GM21619 (cell line): ENCODE measurements at regions not wholly inside any gene's neighbourhood (a gene's known extent, or its start where the extent isn't known, plus 50 kb on each side); places are given as distances from the start of the nearest gene placed in this dataset.

Experiments
- ATAC-seq: cut with Tn5 transposase; IDR thresholded peaks from one replicate; pipeline ENCODE4 v1.9.1; 2021; ENCODE audit not compliant: unreplicated experiment

DNA sequence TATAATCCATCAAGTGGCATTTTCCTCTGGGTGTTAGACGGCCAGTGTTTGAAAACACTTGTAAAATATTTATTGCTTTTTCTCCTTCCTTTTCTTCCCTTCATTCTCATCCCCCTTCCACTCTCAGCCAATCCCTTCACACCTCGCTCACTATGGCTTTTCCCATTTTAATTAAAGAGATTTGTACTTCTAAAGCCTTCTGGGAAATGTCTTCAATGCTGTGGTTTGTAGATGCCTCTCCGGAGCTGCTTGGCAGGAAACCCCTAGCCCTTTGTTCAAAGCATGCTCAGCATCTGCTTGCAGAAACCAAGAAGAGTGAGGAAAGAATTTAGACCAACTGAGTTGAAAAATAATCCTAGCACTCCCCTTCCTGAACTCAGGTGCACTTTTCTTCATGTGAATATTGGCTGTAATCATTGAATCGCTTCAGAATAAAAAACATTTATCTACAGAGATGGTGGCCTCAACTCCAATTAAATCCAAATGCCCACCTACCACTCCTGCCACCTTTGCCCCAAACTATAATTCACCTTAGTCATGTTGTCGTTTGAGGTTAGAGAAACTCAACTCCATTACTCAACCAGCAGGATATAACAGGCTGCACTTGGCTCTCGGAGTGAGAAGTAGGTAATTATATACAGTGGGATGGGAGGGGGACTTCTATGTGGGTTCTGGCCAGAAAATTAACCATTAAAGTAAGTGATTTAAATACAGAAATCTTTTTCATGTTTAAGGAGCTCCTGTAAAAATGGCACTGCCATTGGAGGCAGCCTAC is 659.4 kb upstream of the CAMK1G start:
- no peak for ATAC-seq

DNA sequence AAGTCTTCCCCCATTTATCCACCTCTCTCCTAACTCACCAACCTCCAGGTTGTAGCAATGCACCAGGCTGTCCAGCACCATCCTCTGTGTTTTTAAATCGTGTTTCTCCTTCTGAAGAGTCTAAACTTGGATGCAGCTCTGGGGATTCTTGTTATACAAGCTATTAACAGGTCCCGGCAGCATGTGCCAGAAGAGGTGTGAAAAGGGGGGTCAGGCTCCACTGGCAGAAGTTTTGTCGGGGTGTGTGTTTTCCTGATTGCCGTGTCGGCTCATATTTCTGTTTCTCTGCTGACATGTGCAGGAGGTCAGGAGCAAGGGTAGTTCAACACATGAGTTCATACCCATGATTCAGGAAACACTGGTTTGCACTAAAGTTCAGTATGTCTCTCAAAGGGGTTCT is 658.6 kb upstream of the CAMK1G start:
- no peak for ATAC-seq

DNA sequence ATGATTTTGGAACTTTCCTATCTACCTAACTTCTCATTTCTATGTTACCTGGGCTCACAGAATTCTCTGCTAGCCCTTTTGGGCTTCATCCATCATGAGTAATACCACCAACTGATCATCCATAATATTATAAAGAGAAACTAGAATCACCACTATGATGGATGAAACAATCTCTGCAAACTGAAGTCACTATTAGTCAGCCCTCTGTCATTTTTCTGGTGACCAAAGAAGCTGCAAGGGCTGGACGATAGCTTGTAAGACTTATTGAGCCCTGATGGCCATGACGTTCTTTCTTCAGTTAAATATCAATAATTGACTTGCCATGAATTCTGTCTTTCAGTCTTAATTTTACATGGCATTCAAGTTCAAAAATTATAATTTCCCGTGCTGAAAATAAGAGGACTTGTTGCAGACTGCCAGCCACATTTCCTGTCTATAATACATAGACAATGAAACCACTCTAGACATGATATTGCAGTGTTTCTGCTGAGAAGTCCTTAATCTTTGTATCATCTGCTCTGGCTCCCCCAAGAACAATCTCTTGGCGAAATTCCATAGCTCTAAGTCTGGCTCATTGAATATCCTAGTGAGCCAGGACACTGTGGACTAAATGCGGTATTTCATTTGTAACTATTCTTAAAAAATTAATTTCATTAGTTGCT is 655.0 kb upstream of the CAMK1G start:
- no peak for ATAC-seq

DNA sequence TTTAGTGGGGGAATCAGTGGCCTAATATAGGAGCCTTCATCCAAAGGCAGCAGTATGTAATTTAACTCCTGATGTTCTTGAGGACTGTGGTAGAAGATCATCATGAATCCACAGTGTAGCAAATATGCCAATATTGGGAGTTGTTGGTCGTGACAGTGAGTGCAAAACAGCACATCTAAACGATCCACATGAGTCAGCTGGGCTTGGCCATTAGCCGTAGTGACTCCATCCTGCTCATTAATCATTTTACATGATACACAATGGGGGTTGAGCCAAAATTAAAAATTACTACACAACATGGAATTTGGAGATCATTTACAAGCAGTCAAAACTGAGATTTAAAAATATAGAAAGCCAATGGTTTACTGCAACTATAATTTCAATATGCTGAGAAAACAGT is 653.9 kb upstream of the CAMK1G start:
- ATAC-seq: no peak

DNA sequence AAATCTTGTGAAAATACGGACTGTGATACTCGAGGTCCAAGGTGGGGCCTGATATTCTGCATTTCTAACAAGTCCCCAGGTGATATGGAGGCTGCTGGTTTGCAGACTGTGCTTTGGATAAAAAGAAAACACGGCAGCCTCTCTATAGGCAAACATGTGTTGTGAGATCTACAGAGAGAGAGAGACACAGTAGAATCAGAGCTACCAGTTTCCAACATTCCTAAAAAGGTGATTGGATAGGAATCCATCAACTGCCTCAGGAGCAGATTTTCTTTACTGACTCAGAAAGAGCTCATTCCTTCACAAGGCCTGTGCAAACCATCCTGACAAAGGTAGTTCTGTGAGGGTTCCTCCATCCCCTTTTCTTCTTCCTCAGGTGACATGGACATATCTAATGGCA is 651.6 kb upstream of the CAMK1G start:
- no peak for ATAC-seq

DNA sequence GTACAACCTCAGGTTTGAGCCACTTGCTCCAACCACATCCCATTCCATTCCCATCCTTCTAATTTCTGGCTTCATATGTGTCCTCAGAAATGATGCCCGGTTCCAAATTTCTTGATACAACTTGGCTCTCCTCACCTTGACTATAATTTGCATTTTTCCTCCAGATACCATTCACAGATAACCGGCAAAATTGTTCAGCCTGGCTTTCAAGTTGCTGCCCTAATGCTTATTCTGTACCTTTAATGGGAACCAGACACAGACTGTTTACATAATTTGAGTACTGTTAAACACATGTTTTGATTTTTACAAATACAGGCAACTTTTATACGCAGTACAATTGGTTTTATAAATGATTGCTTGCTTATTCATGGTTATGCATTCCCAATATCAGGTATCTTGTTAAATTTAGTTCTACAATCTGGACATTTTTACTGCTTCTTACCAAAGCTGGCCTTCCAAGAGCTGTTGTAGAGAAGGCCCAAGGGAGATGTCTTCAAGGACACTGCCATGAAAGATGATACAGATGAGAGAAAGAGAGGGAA is 649.5 kb upstream of the CAMK1G start:
- no peak for ATAC-seq

DNA sequence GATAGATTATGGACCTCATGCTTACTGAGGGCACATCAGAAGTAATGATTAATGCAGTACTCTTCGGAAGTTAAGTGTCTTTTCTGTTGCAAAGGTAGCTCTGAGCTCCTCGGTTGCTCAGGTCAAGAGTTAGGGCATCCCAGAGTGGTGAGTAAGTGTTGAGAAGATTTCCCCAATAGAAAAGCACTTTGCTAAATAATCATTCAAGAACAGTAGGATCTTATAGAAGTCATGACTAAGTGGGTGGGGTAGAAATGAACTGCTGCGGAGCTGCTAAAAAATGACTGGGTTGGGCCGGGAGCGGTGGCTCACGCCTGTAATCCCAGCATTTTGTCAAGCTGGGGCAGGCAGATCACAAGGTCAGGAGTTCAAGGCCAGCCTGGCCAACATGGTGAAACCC is 648.6 kb upstream of the CAMK1G start:
- no peak for ATAC-seq

DNA sequence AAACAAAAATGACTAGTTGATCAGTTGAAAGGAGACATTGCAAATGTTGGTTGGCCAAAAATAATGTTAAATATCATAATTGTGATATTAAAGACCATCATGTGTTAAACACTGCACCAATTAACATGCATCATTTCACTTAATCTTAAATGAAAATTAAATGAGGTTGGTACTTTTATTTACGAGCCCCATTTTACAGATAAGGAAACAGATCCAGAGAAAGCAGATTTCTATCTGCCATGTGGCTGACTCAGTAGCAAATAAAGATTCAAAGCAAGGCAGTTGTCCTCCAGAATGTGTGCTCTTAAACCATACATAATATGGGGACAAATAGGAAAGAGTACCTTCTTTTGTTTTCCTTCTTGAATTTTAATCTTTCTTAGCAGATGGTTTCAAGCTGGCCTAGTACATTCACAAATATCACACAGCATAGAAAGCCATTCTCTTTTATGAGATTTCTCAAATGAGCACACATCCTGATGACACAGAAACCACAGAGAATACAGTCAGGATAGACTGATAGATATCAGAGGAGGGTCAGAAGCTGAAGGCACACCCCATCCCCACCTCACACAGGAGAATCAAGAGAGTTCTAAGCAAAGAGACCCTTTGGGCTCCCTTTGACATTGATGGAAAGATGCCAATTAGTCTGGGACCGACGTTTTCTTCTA is 647.9 kb upstream of the CAMK1G start:
- ATAC-seq: no peak

DNA sequence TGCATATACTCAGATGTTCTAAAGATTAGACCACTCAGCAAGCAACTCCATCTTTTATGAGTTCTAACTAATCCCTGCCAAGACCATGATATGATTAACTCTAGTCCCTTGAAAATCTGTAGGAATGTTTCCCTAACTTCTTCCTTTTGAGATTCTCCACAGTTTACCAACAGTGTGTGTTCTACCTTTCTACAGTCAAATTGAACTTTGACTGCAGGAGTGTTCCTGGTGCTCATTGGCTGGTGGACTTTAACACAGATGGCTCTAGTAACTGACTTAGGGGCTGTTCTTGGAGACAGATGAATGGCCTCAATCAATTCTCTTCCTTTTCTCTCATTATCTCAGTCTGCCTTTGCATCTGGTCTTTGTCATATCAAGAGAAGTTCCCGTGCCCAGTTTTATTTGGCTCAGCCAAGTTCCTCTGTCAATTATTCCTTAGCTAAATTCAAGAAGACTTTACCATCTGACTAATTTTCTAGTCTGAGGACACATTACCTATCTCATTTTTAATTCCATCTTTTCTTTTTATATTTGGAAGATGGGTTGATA is 643.9 kb upstream of the CAMK1G start:
- ATAC-seq: no peak

DNA sequence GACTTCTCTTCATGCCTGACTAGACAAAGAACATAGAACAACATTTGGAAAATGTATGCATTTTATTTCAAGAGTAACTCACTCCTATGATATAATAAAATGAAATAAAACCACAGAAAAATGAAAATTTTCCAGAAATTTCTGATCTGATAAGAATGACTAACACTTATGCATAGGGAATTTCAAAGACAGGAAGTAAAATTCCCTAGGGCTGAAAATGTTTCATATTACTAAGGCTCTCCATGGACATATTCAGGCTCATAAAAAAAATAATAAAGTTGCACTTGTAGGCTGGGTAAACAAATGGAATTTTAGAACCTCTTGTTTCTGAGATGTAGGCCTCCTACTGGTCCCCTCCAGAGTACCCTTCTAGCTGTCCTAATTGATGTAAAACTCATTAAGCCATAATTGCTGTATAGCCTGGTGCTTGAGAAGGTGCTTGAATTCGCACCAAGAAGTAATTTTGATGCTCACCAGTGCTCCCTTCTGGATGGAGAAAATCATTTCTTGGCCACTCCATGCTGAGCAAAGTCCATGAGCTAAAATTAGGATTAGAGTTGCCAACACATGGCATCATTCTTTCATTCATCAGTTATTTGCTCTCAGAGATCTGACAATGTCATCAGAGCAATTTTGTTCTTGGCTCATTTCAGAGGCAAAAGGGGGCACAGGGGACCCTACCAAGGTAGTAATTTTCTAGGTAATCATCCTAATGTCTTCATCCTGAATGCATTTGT is 641.0 kb upstream of the CAMK1G start:
- ATAC-seq: no peak

DNA sequence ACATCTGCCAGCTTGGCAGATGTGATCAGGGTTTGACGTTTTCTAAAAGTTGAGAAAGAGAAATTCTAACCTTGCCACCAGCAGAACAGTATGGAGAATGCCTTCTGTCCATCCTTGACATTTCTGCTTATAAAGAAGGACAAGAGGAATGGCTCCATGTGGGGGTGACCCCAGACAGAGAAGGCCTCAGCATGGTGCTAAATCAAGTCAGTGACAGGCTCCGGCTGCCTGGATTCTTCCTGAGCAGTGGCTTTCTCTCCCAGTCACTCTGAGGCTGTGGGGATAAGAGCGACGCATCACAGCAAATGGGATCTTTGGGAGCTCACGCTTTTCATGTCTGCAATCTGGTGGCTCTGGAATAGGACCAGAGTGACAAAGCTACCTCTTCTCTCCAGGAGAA is 640.2 kb upstream of the CAMK1G start:
- no peak for ATAC-seq

DNA sequence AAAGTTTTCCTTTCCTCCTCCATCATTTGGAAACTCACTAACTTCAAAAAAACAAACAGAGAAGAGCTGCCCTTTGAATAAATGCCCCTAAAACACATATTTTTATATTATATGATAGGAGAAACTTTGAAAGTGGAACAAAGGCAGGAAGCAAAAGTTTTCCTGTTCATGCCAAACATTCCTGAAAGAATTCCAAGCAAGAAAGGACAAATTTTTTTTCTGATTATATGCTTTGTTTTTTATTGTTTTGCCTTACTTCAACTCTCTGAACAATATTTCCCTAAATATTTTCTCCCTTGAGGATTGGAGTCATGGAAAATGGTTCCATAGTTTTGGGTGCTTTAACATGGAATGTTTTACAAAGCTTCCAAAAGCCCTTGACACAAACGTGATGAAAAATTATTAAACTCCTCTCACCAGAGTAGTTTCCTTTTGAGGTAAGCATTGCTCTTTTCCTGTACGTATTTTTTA is 638.5 kb upstream of the CAMK1G start:
- ATAC-seq: no peak

DNA sequence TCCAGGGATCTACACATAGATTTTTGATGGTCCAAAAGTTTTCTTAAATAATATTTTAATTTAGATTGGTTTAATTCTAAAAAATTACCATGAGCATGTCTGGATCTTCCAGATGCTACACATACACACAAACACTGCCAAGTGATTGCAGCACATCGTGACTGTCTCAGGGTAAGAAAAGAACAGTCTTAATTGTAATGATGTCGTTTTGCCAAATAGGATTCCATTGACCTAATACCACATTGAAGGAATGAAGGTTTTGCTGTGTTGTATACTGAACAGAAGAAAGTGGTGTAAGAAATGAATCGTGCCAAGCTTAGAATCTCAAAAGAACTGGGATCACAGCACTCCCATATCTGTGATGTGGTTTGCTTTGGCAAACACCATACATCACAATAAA is 633.3 kb upstream of the CAMK1G start:
- no peak for ATAC-seq

DNA sequence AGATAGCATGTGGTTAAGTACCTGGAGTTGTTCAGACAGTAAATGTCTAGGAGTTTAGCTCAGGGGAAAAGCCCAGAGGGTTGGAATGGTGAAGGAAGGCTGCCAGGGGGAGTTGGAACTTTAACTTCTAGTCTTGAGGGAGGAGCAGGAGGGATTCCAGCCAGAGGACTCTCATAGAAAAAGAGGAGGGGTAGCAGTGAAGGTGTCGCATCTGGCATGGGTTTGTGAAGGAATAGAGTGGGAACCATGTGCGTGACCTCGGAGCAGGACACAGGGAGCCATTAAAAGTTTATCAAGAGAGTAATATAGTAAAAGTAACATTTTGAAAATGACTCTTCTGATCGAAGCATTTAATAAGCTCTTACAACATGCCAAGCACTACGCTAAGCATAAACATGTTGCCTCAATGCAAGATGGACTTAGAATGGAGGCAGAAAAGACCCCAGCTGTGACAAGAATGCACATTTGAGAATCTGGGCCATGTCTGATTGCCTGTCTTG is 632.4 kb upstream of the CAMK1G start:
- no peak for ATAC-seq

DNA sequence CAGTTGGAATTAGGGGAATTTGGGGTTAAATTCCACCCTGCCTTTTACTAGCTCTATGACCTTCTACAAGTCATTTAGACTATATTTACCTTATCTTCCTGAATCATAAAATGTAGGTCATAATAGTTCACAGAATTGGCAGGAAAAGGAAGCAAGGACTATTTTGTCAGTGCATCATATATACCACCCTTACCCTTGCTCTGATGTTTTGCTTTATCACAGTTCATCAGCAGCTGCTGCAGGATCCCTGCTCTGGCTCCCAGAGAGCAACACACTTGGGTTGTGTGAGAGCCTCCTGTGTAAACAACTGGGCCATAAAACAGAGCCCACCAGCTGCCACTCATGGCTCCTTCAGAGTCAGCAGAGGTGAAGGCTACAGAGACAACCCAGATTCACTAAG is 631.6 kb upstream of the CAMK1G start:
- no peak for ATAC-seq

DNA sequence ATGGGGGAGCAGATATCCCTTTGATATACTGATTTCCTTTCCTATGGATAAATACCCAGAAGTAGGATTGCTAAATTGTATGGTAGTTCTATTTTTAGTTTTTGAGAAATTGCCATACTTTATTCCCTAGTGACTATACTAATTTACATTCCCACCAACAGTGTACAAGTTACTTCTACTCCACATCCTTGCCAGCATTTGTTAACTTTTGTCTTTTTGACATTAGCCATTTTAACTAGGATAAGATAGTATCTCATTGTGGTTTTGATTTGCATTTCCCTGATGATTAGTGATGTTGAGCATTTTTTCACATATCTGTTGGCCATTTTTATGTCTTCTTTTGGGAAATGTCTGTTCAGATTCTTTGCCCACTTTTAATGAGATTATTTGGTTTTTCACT is 620.6 kb upstream of the CAMK1G start:
- no peak for ATAC-seq

DNA sequence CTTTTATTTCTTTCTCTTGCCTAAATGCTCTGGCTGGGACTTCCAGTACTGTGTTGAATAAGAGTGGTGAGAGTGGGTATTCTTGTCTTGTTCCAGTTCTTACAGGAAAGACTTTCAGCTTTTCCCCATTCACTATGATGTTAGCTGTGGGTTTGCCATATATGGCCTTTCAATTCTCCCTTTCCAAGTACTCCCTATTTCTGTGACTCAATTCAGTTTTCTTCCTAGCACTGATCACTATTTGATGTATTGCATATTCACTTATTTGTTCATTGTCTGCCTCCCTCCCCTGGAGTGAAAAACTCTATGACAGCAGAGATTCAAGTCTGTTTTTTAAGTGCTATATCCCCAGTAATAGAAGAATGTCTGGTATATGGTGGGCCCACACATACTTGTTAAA is 618.2 kb upstream of the CAMK1G start:
- ATAC-seq: no peak

DNA sequence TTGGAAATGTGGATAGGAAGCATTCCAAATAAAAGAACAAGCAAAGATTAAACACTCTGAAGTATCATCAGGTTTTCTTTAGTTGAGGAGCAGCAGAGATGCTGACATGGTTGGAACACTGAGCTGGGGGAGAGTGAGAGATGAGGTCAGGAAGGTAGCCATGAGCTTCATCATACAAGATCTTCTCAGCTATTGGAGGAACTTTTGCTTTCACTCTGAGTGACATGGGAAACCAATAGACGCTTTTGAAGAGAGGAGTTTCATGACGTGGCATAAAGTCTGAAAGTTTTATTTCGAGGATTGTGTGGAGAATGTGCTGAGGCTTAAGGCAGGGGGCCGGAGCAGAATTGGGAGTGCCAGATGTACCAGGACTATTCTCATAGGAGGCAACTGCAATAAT is 616.2 kb upstream of the CAMK1G start:
- no peak for ATAC-seq

DNA sequence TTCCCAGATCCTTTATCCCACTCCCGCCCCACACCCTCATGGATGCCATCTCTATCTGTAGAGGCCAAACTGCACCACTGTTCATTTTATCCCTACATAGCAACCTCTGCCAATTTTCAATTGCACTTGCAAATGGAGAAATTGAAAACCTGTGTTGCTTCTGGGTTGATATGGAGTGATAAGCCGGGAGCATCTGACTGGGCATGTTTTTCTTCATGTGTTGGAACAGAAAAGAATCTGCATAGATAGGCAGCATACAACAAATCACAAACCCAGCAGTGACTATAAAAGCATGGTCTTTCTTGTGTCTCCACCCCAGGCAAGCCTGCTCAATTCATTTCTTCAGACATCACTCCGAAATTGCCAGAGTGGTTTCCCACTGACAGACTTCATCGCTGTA is 608.8 kb upstream of the CAMK1G start:
- ATAC-seq: no peak

DNA sequence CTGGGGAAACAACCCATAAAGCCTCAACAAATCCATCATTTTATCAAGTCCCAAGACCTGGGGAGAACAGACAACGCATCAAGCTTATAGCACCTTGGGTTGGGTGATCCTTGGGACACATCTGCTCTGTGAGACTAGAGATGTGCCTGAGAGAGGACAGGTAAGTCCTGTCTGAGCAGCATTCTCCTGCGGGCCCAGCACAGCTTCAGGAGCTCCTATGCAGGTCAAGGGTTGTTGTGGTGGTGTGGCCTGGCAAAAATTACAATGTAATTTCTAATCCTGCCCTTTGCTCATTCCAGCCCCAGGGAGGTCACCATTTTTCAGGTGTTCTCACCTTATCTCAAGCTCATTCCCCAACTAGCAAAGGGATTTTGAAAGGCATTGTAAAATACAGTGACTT is 608.1 kb upstream of the CAMK1G start:
- ATAC-seq: no peak

DNA sequence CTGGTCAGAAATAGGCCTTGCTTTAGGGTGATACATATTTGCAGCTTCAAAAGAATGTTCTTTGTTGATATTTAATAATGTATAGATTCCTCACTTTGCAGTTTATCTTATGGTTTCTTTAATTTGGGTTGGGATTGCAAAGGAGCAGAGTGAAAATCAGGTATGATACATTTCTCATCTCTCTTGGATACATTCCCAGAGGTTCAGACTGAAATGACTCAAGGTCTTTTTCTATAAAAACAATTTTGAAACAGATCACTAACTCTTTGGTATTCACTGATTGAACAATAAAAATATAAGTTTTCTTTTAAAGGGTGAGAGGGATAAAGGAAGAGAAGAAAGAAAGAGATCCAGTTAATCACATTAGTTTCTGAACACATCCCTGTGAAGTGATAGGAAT is 606.5 kb upstream of the CAMK1G start:
- no peak for ATAC-seq
